Kidney glomerular epithelial cell (primary cell): ENCODE measurements at regions not wholly inside any gene's neighbourhood (a gene's known extent, or its start where the extent isn't known, plus 50 kb on each side); places are given as distances from the start of the nearest gene placed in this dataset.
"Not testable (repeated sequence)": the region's sequence is repeated elsewhere in the genome, so short reads cannot be mapped to it uniquely, and the experiment has no call there.

ENCODE experiments used
- DNase-seq: peaks from one replicate; lab custom pipeline; 2025; lab: John Stamatoyannopoulos, UW

DNA sequence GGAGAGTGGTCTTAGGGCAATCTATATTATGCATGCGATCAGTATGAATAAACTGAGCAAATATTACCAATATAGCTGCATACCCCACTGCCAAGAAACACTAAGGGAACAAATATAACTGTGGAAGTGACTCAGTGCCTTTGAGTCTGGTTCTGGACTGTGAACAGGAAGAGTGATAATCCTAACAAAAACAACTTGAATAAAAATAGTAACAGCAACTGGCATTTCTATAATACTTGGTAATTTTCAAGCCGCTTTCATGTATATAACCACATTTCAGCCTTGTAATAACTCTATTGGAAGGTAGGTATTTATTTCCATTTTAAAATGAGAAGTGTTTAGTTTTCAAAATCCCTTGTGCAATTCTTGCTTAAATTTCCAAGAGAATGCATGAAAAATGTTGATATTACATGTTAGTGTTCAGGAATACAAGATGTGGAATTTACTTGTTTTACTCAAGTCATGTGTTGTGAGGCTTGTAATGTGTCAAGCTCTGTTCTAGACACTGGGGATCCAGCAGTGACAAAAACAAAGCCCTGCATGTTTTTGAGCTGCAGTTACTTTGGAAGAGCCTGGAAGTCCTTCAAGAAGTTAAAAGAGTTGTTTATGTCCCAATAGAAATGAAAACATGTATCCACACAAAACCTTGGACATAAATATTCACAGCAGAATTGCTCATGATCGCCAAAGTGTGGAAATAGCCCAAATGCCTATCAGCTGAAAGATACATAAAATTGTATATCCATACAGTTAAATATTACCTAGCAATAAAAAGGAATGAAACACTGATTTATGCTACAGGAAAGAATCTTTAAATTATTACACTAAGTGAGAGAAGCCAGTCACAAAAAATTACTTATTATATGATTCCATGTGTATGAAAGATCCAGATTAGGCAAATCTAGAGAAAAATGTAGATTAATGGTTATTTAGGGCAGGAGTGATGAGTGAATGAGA lies 338.1 kb upstream of the TMEM132C start:
- DNase-seq = no peak

GRCh38 chr12:127930122-127930521 lies 336.8 kb upstream of the TMEM132C start:
- no peak for DNase-seq

- no peak for DNase-seq
Observed at GRCh38 chr12:127934409-127934808, 332.6 kb upstream of the TMEM132C start.

- no peak for DNase-seq
Observed at GRCh38 chr12:127936463-127936862, 330.5 kb upstream of the TMEM132C start.

- no peak for DNase-seq
Observed at GRCh38 chr12:127941332-127941731, 325.6 kb upstream of the TMEM132C start.

- DNase-seq = no peak
Observed at GRCh38 chr12:127942981-127943380, 324.0 kb upstream of the TMEM132C start.

- no peak for DNase-seq
Observed at GRCh38 chr12:127943481-127944210, 323.3 kb upstream of the TMEM132C start.

DNA sequence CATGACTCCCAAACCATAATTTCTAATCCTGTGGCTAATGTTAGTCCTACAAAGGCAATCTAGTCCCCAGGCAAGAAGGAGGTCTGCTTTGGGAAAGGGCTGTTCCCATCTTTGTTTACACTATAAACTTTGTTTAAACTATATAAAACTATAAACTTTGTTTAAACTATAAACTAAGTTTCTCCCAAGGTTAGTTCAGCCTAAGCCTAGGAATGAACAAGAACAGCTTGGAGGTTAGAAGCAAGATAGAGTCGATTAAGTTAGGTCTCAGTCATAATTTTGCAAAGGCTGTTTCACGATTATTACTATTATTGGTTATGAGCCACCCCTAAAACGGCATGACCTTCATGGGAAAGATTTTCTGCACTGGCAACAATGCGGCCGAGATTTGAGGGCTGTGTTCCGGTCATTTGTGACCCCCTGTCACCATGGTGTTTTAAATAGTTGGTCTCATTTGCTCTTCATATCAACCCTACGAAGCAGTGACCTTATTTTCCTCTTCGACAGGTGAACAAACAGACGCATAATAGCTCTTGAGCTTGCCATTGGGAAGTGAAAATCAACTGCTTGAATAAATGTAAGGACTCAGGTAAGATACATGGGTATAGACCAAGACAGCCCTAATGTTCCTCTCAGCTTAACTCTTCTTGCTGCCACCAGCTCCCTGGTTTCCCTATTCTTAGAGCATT lies 322.6 kb upstream of the TMEM132C start:
- DNase-seq = no peak

GRCh38 chr12:127957001-127957660 lies 309.8 kb upstream of the TMEM132C start:
- DNase-seq = no peak

GRCh38 chr12:127962303-127962702 lies 304.7 kb upstream of the TMEM132C start:
- DNase-seq = no peak

DNA sequence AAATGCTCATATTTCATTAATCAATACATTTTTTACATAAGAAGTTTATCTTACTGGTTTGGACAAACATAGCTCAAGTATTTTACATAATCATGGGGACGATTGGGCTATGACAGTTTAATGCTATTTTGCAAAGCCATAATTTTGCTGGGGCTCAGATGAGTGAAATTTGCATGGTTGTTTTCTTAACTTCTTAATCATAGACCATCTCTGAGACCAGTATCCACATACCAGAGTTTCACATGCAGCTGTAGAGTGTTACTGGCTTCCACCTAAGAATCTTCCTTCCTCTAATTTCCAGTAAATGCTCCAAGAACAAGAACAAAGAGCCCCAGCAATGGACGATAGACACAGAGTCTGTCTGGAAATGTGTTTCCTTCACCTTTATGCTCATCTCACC lies 303.0 kb upstream of the TMEM132C start:
- no peak for DNase-seq

DNA sequence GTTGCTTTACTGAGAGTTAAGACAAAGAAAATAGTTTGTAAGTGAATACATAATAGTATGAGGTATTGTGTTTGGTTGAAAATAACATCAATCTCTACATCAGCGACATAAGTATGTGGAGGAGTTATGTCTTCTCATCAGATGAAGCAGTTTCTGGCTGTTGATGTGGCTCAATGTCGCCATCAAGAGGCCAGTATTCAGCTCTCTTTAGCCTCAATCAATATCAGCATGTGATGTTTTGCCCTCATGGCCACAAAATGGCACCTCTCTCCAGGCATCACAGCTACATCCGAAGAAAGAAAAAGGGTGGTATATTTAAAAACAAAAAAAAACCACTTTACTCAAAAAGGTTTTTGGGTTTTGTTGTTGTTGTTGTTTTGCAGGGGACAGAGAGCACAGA lies 302.3 kb upstream of the TMEM132C start:
- no peak for DNase-seq

- no peak for DNase-seq
Observed at GRCh38 chr12:127966331-127966730, 300.6 kb upstream of the TMEM132C start.

DNA sequence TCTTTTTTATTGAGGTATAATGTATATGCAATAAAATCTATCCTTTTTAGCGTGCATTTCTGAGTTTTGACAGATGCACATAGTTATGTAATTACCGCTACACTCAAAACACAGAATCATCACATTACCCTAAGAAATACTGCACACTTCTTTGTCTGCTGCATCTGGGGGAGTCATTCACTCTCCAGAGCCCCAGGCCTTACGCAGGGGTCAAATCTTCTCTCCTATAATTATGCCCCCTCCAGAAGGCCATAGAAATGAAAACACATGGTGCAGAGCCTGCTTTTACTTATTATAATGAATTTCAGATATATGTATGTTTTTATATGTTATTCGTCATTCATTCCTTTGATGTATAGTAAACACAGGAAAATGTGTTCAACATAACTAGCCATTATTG lies 296.5 kb upstream of the TMEM132C start:
- DNase-seq = no peak

DNA sequence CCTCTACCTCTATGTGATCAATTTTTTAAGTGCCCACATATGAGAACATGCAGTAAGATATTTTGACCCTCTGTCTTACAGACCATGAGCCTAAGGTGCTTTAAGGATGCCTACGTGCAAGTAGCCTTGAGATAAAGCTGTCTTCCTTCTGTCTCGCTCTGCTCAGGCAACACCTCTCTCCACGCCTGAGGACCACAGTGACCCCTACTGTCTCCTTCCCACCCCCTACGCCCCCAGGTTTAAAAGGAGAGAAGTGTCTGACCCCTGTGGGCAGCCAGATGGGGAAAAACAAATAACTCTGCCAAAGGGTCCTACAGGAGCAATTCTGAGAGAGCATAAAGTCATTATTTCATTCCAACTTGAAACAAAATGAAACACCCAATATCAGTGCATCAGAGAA lies 286.4 kb upstream of the TMEM132C start:
- no peak for DNase-seq

- DNase-seq = no peak
Observed at GRCh38 chr12:127981875-127982274, 285.1 kb upstream of the TMEM132C start.

GRCh38 chr12:127983213-127983791 lies 283.7 kb upstream of the TMEM132C start:
- DNase-seq = not testable (repeated sequence)

- no peak for DNase-seq
Observed at GRCh38 chr12:127984386-127985055, 282.4 kb upstream of the TMEM132C start.

DNA sequence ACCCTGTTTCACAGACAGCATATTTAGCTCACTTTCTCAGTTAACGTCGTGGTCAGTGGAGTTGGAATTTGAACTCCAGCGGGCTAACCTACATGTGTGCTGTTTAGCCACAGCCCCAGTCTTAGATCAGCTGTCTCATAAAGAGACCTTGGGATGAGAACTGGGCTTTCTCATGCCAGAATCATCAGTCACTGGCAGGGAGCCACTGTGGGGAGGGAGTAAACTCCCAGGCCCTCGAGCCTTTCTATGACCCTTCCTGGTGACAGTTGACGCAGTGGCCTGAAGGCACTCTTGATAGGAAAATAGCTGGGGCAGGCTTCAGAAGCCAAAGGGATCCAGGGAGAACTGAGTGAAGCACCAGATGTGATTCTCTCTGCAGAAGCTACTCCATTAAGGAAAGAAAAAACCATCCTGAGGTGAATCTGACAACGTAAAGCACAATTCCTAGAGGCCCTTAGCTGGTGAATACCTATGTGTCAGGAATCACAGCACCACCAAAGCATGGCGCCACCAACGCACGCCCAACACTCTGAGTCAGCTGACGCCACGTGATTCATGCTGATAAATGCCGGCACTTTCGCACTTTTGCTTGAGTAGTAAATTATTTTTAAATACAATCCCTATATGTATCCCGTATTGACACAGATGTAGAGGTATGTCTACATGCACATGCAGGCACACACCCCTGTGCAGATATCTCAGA lies 279.6 kb upstream of the TMEM132C start:
- no peak for DNase-seq

DNA sequence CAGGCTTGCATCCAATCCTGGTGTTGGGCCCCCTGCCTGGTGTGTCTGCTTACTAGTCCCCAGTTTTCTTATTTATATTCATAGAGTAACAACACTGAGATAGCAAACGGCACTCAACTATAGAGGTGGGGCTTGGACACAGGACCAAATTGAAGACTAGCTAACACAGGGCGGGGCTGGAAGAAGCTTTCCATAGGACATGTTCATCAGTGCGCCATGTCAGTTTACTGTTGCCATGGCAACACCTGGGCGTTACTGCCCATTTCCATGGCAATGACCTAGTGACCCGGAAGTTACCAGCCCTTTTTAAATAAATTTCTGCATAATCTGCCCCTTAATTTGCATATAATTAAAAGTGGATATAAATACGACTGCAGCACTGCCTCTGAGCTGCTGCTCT lies 275.5 kb upstream of the TMEM132C start:
- DNase-seq = no peak
